SJCRH30 (cell line): ENCODE measurements at regions not wholly inside any gene's neighbourhood (a gene's known extent, or its start where the extent isn't known, plus 50 kb on each side); places are given as distances from the start of the nearest gene placed in this dataset.
"Not testable (repeated sequence)": the region's sequence is repeated elsewhere in the genome, so short reads cannot be mapped to it uniquely, and the experiment has no call there.

ENCODE experiments used
- DNase-seq, 2 experiments: peaks; one replicate each; pipeline ENCODE4 v3.0.0-alpha.2; 2015 to 2020
- H3K27ac ChIP-seq: fragments of 250-450 bp; sonication (Bioruptor Pico); 2 replicates; pipeline ENCODE4 v1.5.1; 2020; ENCODE audit warnings: mild to moderate bottlenecking, moderate library complexity
- H3K27me3 ChIP-seq: fragments of 250-450 bp; sonication (Bioruptor Pico); 2 replicates; pipeline ENCODE4 v1.5.1; 2020; ENCODE audit warnings: mild to moderate bottlenecking, moderate library complexity
- H3K36me3 ChIP-seq: fragments of 250-450 bp; sonication (Bioruptor Pico); 2 replicates; pipeline ENCODE4 v1.5.1; 2020; ENCODE audit warnings: mild to moderate bottlenecking, moderate library complexity
- H3K4me1 ChIP-seq: fragments of 250-450 bp; sonication (Bioruptor Pico); 2 replicates; pipeline ENCODE4 v1.5.1; 2020; ENCODE audit warnings: mild to moderate bottlenecking, moderate library complexity
- H3K4me3 ChIP-seq: fragments of 250-450 bp; sonication (Bioruptor Pico); 2 replicates; pipeline ENCODE4 v1.5.1; 2020; ENCODE audit warnings: mild to moderate bottlenecking, moderate library complexity
- H3K9me3 ChIP-seq: fragments of 250-450 bp; sonication (Bioruptor Pico); replicated peaks from 2 replicates; pipeline ENCODE4 v1.5.1; 2020; ENCODE audit warnings: mild to moderate bottlenecking, moderate library complexity

GRCh38 chr3:115409596-115409995 lies 213.7 kb upstream of the GAP43 start:
- no peak for DNase-seq
- no peaks in the 10 kb centered on the region for H3K27me3 ChIP-seq
- no peak overlapping the region for H3K4me3 ChIP-seq
- no peak overlapping the region for H3K27ac ChIP-seq
- no peaks in the 10 kb centered on the region for H3K36me3 ChIP-seq
- no peaks in the 10 kb centered on the region for H3K9me3 ChIP-seq
- H3K4me1 ChIP-seq, result no peaks in the 10 kb centered on the region

GRCh38 chr3:115414610-115415009 lies 208.7 kb upstream of the GAP43 start:
- H3K36me3 ChIP-seq, H3K9me3 ChIP-seq, H3K4me3 ChIP-seq, DNase-seq, H3K27me3 ChIP-seq, H3K4me1 ChIP-seq, H3K27ac ChIP-seq: not testable (repeated sequence)

GRCh38 chr3:115415246-115415996 lies 207.9 kb upstream of the GAP43 start:
- Histone ChIP-seq H3K9me3 (no peaks in the 10 kb centered on the region), H3K36me3 (no peaks in the 10 kb centered on the region), H3K27ac (no peak overlapping the region), H3K4me3 (no peak overlapping the region), H3K4me1 (no peaks in the 10 kb centered on the region), H3K27me3 (no peaks in the 10 kb centered on the region)
- no peak for DNase-seq

- Histone ChIP-seq H3K27me3 (no peaks in the 10 kb centered on the region), H3K4me3 (no peak overlapping the region), H3K4me1 (no peaks in the 10 kb centered on the region), H3K27ac (no peak overlapping the region), H3K9me3 (no peaks in the 10 kb centered on the region), H3K36me3 (no peaks in the 10 kb centered on the region)
- no peak for DNase-seq
Measured at GRCh38 chr3:115418583-115418982, 204.7 kb upstream of the GAP43 start.

GRCh38 chr3:115420086-115420485 lies 203.2 kb upstream of the GAP43 start:
- Histone ChIP-seq H3K36me3 (no peaks in the 10 kb centered on the region), H3K27me3 (no peaks in the 10 kb centered on the region), H3K4me3 (no peak overlapping the region), H3K9me3 (no peaks in the 10 kb centered on the region), H3K4me1 (no peaks in the 10 kb centered on the region), H3K27ac (no peak overlapping the region)
- DNase-seq, result no peak

GRCh38 chr3:115423170-115423569 lies 200.1 kb upstream of the GAP43 start:
- H3K27me3 ChIP-seq, result no peaks in the 10 kb centered on the region
- H3K9me3 ChIP-seq, result no peaks in the 10 kb centered on the region
- H3K4me1 ChIP-seq, result no peaks in the 10 kb centered on the region
- H3K27ac ChIP-seq, result no peak overlapping the region
- H3K4me3 ChIP-seq, result no peak overlapping the region
- no peak for DNase-seq
- H3K36me3 ChIP-seq, result no peaks in the 10 kb centered on the region

- no peak overlapping the region for H3K4me3 ChIP-seq
- H3K4me1 ChIP-seq, result no peaks in the 10 kb centered on the region
- no peak for DNase-seq
- H3K27ac ChIP-seq, result no peak overlapping the region
- H3K27me3 ChIP-seq, result no peaks in the 10 kb centered on the region
- no peaks in the 10 kb centered on the region for H3K9me3 ChIP-seq
- H3K36me3 ChIP-seq, result no peaks in the 10 kb centered on the region
Measured at GRCh38 chr3:115428841-115429240, 194.5 kb upstream of the GAP43 start.

GRCh38 chr3:115436767-115437301 lies 186.5 kb upstream of the GAP43 start:
- Histone ChIP-seq H3K9me3 (no peaks in the 10 kb centered on the region), H3K36me3 (no peaks in the 10 kb centered on the region), H3K27me3 (no peaks in the 10 kb centered on the region), H3K4me3 (no peak overlapping the region), H3K4me1 (0 out of 2 replicates have a peak, but pooled peaks cover 2% of the 10 kb centered on the region), H3K27ac (no peak overlapping the region)
- peak; percentile 13 to 16 for DNase-seq

- Histone ChIP-seq H3K4me1 (0 out of 2 replicates have a peak, but pooled peaks cover 2% of the 10 kb centered on the region), H3K36me3 (no peaks in the 10 kb centered on the region), H3K4me3 (no peak overlapping the region), H3K27me3 (no peaks in the 10 kb centered on the region), H3K27ac (no peak overlapping the region), H3K9me3 (no peaks in the 10 kb centered on the region)
- DNase-seq, result no peak
Measured at GRCh38 chr3:115438799-115439198, 184.5 kb upstream of the GAP43 start.

GRCh38 chr3:115445559-115445958 lies 177.8 kb upstream of the GAP43 start:
- H3K4me1 ChIP-seq, result no peaks in the 10 kb centered on the region
- DNase-seq, result no peak
- H3K9me3 ChIP-seq, result no peaks in the 10 kb centered on the region
- no peaks in the 10 kb centered on the region for H3K36me3 ChIP-seq
- H3K27ac ChIP-seq, result no peak overlapping the region
- H3K4me3 ChIP-seq, result no peak overlapping the region
- H3K27me3 ChIP-seq, result no peaks in the 10 kb centered on the region

GRCh38 chr3:115448851-115449250 lies 174.5 kb upstream of the GAP43 start:
- H3K9me3 ChIP-seq, result no peaks in the 10 kb centered on the region
- no peaks in the 10 kb centered on the region for H3K4me1 ChIP-seq
- no peak overlapping the region for H3K4me3 ChIP-seq
- no peaks in the 10 kb centered on the region for H3K36me3 ChIP-seq
- no peak for DNase-seq
- H3K27ac ChIP-seq, result no peak overlapping the region
- H3K27me3 ChIP-seq, result no peaks in the 10 kb centered on the region

GRCh38 chr3:115450036-115450435 lies 173.3 kb upstream of the GAP43 start:
- Histone ChIP-seq H3K9me3 (no peaks in the 10 kb centered on the region), H3K27me3 (no peaks in the 10 kb centered on the region), H3K4me1 (no peaks in the 10 kb centered on the region), H3K36me3 (no peaks in the 10 kb centered on the region), H3K27ac (no peak overlapping the region), H3K4me3 (no peak overlapping the region)
- DNase-seq, result no peak

- H3K9me3 ChIP-seq, result no peaks in the 10 kb centered on the region
Measured at GRCh38 chr3:115464036-115464435, 159.3 kb upstream of the GAP43 start.

GRCh38 chr3:115469649-115470048 lies 153.7 kb upstream of the GAP43 start:
- H3K4me1 ChIP-seq, result no peaks in the 10 kb centered on the region
- H3K4me3 ChIP-seq, result no peak overlapping the region
- H3K27ac ChIP-seq, result no peak overlapping the region
- H3K9me3 ChIP-seq, result no peaks in the 10 kb centered on the region
- DNase-seq, result no peak
- H3K27me3 ChIP-seq, result no peaks in the 10 kb centered on the region
- no peaks in the 10 kb centered on the region for H3K36me3 ChIP-seq

More at GRCh38 chr3:115464036-115464435, 159.3 kb upstream of the GAP43 start:
- H3K4me3 ChIP-seq, result no peak overlapping the region
- no peak for DNase-seq
- H3K27me3 ChIP-seq, result no peaks in the 10 kb centered on the region
- no peaks in the 10 kb centered on the region for H3K4me1 ChIP-seq
- H3K27ac ChIP-seq, result no peak overlapping the region
- no peaks in the 10 kb centered on the region for H3K36me3 ChIP-seq

- no peaks in the 10 kb centered on the region for H3K36me3 ChIP-seq
- no peaks in the 10 kb centered on the region for H3K9me3 ChIP-seq
- no peak overlapping the region for H3K4me3 ChIP-seq
- no peak for DNase-seq
- no peak overlapping the region for H3K27ac ChIP-seq
- H3K27me3 ChIP-seq, result no peaks in the 10 kb centered on the region
- no peaks in the 10 kb centered on the region for H3K4me1 ChIP-seq
Measured at GRCh38 chr3:115470254-115470653, 153.1 kb upstream of the GAP43 start.
